GM23338 (cell line): ENCODE measurements at regions not wholly inside any gene's neighbourhood (a gene's known extent, or its start where the extent isn't known, plus 50 kb on each side); places are given as distances from the start of the nearest gene placed in this dataset.

Experiments used
- ATAC-seq: fragments of 200-7000 bp; cut with Tn5 transposase; 3 replicates; pipeline ENCODE4 v1.9.1; 2020
- DNase-seq: peaks from one replicate; pipeline ENCODE4 v3.0.0-alpha.2; 2015; ENCODE audit warnings: low spot score
- H2AFZ ChIP-seq: fragments of 200-600 bp; sonication (generic); 2 replicates; pipeline ENCODE4 v1.8.0; 2016; ENCODE audit warnings: antibody characterized with exemption, mild to moderate bottlenecking, moderate library complexity
- H3F3A ChIP-seq: fragments of 200-600 bp; sonication (generic); replicated peaks from 2 replicates; pipeline ENCODE4 v1.8.0; 2017; ENCODE audit warnings: antibody characterized with exemption, mixed run types, low read depth
- H3K27ac ChIP-seq: fragments of 200-600 bp; sonication (generic); 2 replicates; pipeline ENCODE4 v1.6.1; 2016; ENCODE audit warnings: low read depth
- H3K27me3 ChIP-seq: fragments of 200-600 bp; sonication (generic); 2 replicates; pipeline ENCODE4 v1.8.0; 2016; ENCODE audit warnings: mild to moderate bottlenecking, mixed run types, moderate library complexity; ENCODE audit not compliant: insufficient read depth
- H3K36me3 ChIP-seq: fragments of 200-600 bp; sonication (generic); 2 replicates; pipeline ENCODE4 v1.8.0; 2016; ENCODE audit warnings: mild to moderate bottlenecking; ENCODE audit not compliant: insufficient read depth
- H3K4me1 ChIP-seq: fragments of 200-600 bp; sonication (generic); 2 replicates; pipeline ENCODE4 v1.8.0; 2016; ENCODE audit warnings: mild to moderate bottlenecking, moderate library complexity; ENCODE audit not compliant: insufficient read depth
- H3K4me2 ChIP-seq: fragments of 200-600 bp; sonication (generic); 2 replicates; pipeline ENCODE4 v1.7.1; 2017; ENCODE audit warnings: mixed run types
- H3K4me3 ChIP-seq: fragments of 200-600 bp; sonication (generic); 2 replicates; pipeline ENCODE4 v1.6.1; 2016; ENCODE audit warnings: mixed run types
- H3K79me2 ChIP-seq: fragments of 200-600 bp; sonication (generic); replicated peaks from 2 replicates; pipeline ENCODE4 v1.8.0; 2017; ENCODE audit warnings: mild to moderate bottlenecking; ENCODE audit not compliant: insufficient read depth
- H3K9me2 ChIP-seq: fragments of 200-600 bp; sonication (generic); 2 replicates; pipeline ENCODE4 v1.8.0; 2017; ENCODE audit not compliant: insufficient read depth
- H4K20me1 ChIP-seq: fragments of 200-600 bp; sonication (generic); replicated peaks from 2 replicates; pipeline ENCODE4 v1.8.0; 2017; ENCODE audit warnings: mild to moderate bottlenecking; ENCODE audit not compliant: insufficient read depth
- H3K27ac Mint-ChIP-seq: 2 replicates; pipeline ENCODE4 v1.8.0; 2020; ENCODE audit warnings: inconsistent platforms, mild to moderate bottlenecking, moderate library complexity, mixed read lengths
- H3K27me3 Mint-ChIP-seq: 3 replicates; pipeline ENCODE4 v1.8.0; 2022; ENCODE audit warnings: low read depth, mild to moderate bottlenecking, moderate library complexity, mixed read lengths, inconsistent platforms; ENCODE audit not compliant: insufficient read depth, poor library complexity
- H3K36me3 Mint-ChIP-seq: 3 replicates; pipeline ENCODE4 v1.8.0; 2021; ENCODE audit warnings: low read depth, mild to moderate bottlenecking, inconsistent platforms, moderate library complexity, mixed read lengths
- H3K4me1 Mint-ChIP-seq: 3 replicates; pipeline ENCODE4 v1.8.0; 2020; ENCODE audit warnings: mild to moderate bottlenecking, inconsistent platforms, mixed read lengths
- H3K4me3 Mint-ChIP-seq: 3 replicates; pipeline ENCODE4 v1.8.0; 2021; ENCODE audit warnings: moderate library complexity, mild to moderate bottlenecking, inconsistent platforms, mixed read lengths
- H3K9me3 Mint-ChIP-seq: 3 replicates; pipeline ENCODE4 v1.8.0; 2020; ENCODE audit warnings: moderate library complexity, mild to moderate bottlenecking, inconsistent platforms, mixed read lengths
- CREB1 ChIP-seq: fragments of 250-450 bp; sonication (Bioruptor Pico); IDR thresholded peaks from 2 replicates; pipeline ENCODE4 v1.5.0; 2020; ENCODE audit warnings: low read depth, mild to moderate bottlenecking, moderate library complexity
- ETS1 ChIP-seq: IDR thresholded peaks from 2 replicates; pipeline ENCODE4 v1.6.1; 2016; ENCODE audit warnings: antibody characterized with exemption
- EZH2phosphoT487 ChIP-seq: fragments of 200-600 bp; sonication (generic); IDR thresholded peaks from one replicate; pipeline ENCODE4 v1.8.1; 2018; ENCODE audit warnings: antibody characterized with exemption; ENCODE audit not compliant: unreplicated experiment
- JUNB ChIP-seq: IDR thresholded peaks from one replicate; pipeline ENCODE4 v1.6.1; 2016; ENCODE audit warnings: antibody characterized with exemption; ENCODE audit not compliant: unreplicated experiment
- NANOG ChIP-seq: IDR thresholded peaks from 2 replicates; pipeline ENCODE4 v1.6.1; 2016; ENCODE audit warnings: antibody characterized with exemption, borderline replicate concordance
- POLR2AphosphoS5 ChIP-seq: IDR thresholded peaks from 2 replicates; pipeline ENCODE4 v1.6.1; 2016; ENCODE audit warnings: antibody characterized with exemption, low read depth
- STAT1 ChIP-seq: IDR thresholded peaks from one replicate; pipeline ENCODE4 v1.6.1; 2016; ENCODE audit warnings: antibody characterized with exemption; ENCODE audit not compliant: unreplicated experiment
- ZNF331 ChIP-seq: fragments of 250-450 bp; sonication (Bioruptor Pico); IDR thresholded peaks from 2 replicates; pipeline ENCODE4 v1.5.0; 2020; ENCODE audit warnings: low read depth, mild to moderate bottlenecking, moderate library complexity
- ZNF462 ChIP-seq: fragments of 250-450 bp; sonication (Bioruptor Pico); IDR thresholded peaks from 2 replicates; pipeline ENCODE4 v1.5.0; 2020; ENCODE audit warnings: mild to moderate bottlenecking, moderate library complexity
- TF ChIP-seq, protein P1 (sequence below), 2 experiments: fragments of 200-600 bp in 1 of 2; sonication (generic) in 1 of 2; conservative IDR thresholded peaks; 2 replicates each; pipeline versions ENCODE4 v1.5.1 to v1.6.1; 2016 to 2017; ENCODE audit warnings: antibody characterized with exemption in 2 of 2, low read depth in 2 of 2, mild to moderate bottlenecking in 2 of 2, moderate library complexity in 1 of 2

DNA sequence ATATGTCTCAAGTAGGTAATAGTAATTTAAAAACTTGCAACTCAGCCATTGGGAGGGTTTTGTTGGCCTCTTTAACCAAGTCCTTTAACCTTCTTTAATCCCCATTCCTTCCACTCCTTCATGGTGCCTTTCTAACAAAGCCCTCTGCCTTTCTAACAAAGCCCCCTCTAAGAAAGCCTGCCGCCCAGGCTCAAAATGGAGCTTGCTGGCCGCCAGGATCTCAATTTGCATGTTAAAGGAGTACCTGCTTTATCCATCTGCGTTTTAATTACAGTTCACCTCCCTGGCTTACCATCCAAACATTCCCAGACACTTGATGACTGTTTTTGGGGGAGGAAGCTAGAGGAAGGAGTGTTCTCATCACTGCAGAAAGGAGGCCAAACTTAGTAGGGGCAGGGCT, 183.4 kb downstream of the PTPN11 start:
- Histone ChIP-seq H3K4me1 (peaks cover 19% of the 10 kb centered on the region), H3K4me2 (peak overlapping the region; percentile 54), H3K27me3 (no peaks in the 10 kb centered on the region), H4K20me1 (no peaks in the 10 kb centered on the region), H3K27ac (peak overlapping the region; percentile 4; the same call in 1 of the 2 replicates), H3K4me3 (0 out of 2 replicates have a peak overlapping the region, but pooled peaks have one; percentile 8), H3K36me3 (no peaks in the 10 kb centered on the region), H3K79me2 (no peaks in the 10 kb centered on the region), H3F3A (no peaks in the 10 kb centered on the region), H3K9me2 (no peaks in the 10 kb centered on the region), H2AFZ (no peak overlapping the region)
- Mint-ChIP-seq H3K4me3 (0 out of 3 replicates have a peak overlapping the region, but pooled peaks have one; percentile 2), H3K27ac (peak overlapping the region; percentile 89), H3K4me1 (peaks cover 22% of the 10 kb centered on the region), H3K27me3 (peaks cover 5% of the 10 kb centered on the region), H3K36me3 (peaks cover 3% of the 10 kb centered on the region; the same call in 1 of the 3 replicates), H3K9me3 (peaks cover 7% of the 10 kb centered on the region; the same call in 2 of the 3 replicates)
- TF ChIP-seq POLR2AphosphoS5, result no peak
- 0 out of 2 replicates have a peak, but pooled peaks have one; percentile 10 for TF ChIP-seq ZNF462 (CRISPR knock-in tag)
- TF ChIP-seq CREB1 (CRISPR knock-in tag), result no peak
- no peak for TF ChIP-seq ZNF331 (CRISPR knock-in tag)
- no peak for TF ChIP-seq JUNB
- TF ChIP-seq, protein P1, sequence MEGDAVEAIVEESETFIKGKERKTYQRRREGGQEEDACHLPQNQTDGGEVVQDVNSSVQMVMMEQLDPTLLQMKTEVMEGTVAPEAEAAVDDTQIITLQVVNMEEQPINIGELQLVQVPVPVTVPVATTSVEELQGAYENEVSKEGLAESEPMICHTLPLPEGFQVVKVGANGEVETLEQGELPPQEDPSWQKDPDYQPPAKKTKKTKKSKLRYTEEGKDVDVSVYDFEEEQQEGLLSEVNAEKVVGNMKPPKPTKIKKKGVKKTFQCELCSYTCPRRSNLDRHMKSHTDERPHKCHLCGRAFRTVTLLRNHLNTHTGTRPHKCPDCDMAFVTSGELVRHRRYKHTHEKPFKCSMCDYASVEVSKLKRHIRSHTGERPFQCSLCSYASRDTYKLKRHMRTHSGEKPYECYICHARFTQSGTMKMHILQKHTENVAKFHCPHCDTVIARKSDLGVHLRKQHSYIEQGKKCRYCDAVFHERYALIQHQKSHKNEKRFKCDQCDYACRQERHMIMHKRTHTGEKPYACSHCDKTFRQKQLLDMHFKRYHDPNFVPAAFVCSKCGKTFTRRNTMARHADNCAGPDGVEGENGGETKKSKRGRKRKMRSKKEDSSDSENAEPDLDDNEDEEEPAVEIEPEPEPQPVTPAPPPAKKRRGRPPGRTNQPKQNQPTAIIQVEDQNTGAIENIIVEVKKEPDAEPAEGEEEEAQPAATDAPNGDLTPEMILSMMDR (conservative IDR thresholded peaks at IDR 0.05; ENCODE audit: low read depth in 2 of 2), result no peak
- TF ChIP-seq NANOG, result peak; percentile 31; the same call in 1 of the 2 replicates
- TF ChIP-seq STAT1, result no peak
- no peak for TF ChIP-seq ETS1
- TF ChIP-seq EZH2phosphoT487, result no peak
- ATAC-seq (peak; percentile 95), DNase-seq (peak; percentile 76)
